ENCODE measurements at regions not wholly inside any gene's neighbourhood (a gene's known extent, or its start where the extent isn't known, plus 50 kb on each side); places are given as distances from the start of the nearest gene placed in this dataset.

DNA sequence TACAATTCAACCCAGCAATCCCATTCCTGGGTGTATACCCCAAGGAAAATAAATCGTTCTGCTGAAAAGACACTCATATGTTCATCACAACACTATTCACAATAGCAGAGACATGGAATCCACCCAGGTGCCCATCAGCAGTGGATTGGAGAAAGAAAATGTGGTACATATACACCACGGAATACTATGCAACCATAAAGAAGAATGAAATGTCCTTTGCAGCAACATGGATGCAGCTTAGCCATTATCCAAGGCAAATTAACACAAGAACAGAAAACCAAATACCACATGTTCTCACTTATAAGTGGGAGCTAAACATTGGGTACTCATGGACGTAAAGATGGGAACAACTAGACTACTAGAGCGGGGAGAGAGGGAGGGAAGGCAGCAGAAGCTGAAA is 207.8 kb downstream of the GATA3 start:
- no peak overlapping the region for H3K27ac ChIP-seq (replicated peaks; ENCODE audit: low read length)
- H3K9me3 ChIP-seq (replicated peaks in 1 of 2; ENCODE audit: control insufficient read depth in 2 of 2, insufficient read depth in 1 of 2, low read depth in 1 of 2, low read length in 2 of 2) = no peaks in the 10 kb centered on the region
- no peak overlapping the region for H2BK5ac ChIP-seq (ENCODE audit: low read length)
- no peak overlapping the region for H4K8ac ChIP-seq (ENCODE audit: low read depth, low read length)
- WGBS, 2 donors (ENCODE audit: extremely low coverage in 2 of 2, insufficient read length in 2 of 2, insufficient replicate concordance in 1 of 2) = no CpG with 5 or more reads among the region's 4 CpGs
- no peak overlapping the region for H2BK15ac ChIP-seq (ENCODE audit: low read length)
- no peak overlapping the region for H2AFZ ChIP-seq (ENCODE audit: low read length)
- H3K79me1 ChIP-seq (ENCODE audit: low read depth, low read length) = no peaks in the 10 kb centered on the region
- no peaks in the 10 kb centered on the region for H3K4me1 ChIP-seq (ENCODE audit: control insufficient read depth in 2 of 2, insufficient read depth in 1 of 2, low read depth in 1 of 2, low read length in 2 of 2)
- H2AK5ac ChIP-seq (ENCODE audit: low read depth, low read length) = no peak overlapping the region
- H4K91ac ChIP-seq (ENCODE audit: low read depth, low read length, poor library complexity) = no peak overlapping the region
- H3K36me3 ChIP-seq (replicated peaks in 1 of 2; ENCODE audit: control insufficient read depth in 2 of 2, insufficient read depth in 2 of 2, low read length in 2 of 2) = no peaks in the 10 kb centered on the region
- H3K27me3 ChIP-seq (ENCODE audit: control insufficient read depth in 3 of 3, insufficient read depth in 3 of 3, low read depth in 1 of 3, low read length in 3 of 3) = no peaks in the 10 kb centered on the region
- DNase-seq (ENCODE audit: low spot score) = no peak
- H2BK12ac ChIP-seq (ENCODE audit: low read length) = no peak overlapping the region
- no peak overlapping the region for H3K14ac ChIP-seq (ENCODE audit: low read length)
- H3K4ac ChIP-seq (ENCODE audit: low read length) = no peak overlapping the region
- H3K4me3 ChIP-seq (ENCODE audit: low read length in 2 of 2) = no peak overlapping the region
- H3K9ac ChIP-seq (ENCODE audit: low read depth, low read length, poor library complexity) = no peak overlapping the region
- H3K4me2 ChIP-seq (ENCODE audit: insufficient read depth, low read length, poor library complexity, severe bottlenecking) = no peak overlapping the region
- H3K23ac ChIP-seq (ENCODE audit: low read depth, low read length, poor library complexity) = no peak overlapping the region
- H3K18ac ChIP-seq (ENCODE audit: low read length) = no peak overlapping the region
- H2BK120ac ChIP-seq (ENCODE audit: low read depth, low read length) = no peak overlapping the region

DNA sequence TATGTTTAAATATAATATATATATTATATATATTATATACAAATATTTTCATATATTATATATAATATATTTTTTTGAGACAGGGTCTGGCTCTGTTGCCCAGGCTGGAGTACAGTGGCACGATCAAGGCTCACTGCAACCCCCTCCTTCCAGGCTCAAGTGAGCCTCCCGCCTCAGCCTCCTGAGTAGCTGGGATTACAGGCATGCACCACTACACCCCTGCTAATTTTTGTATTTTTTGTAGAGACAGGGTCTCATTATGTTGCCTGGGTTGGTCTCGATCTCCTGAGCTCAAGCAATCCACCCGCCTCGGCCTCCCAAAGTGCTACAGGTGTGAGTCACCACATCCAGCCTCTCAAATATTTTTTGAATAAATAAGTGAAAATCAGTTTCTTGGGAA is 215.5 kb downstream of the GATA3 start:
- no peak overlapping the region for H3K23ac ChIP-seq (ENCODE audit: low read depth, low read length, poor library complexity)
- no peak overlapping the region for H3K9ac ChIP-seq (ENCODE audit: low read depth, low read length, poor library complexity)
- no peaks in the 10 kb centered on the region for H3K27me3 ChIP-seq (ENCODE audit: control insufficient read depth in 3 of 3, insufficient read depth in 3 of 3, low read depth in 1 of 3, low read length in 3 of 3)
- no peak overlapping the region for H2BK12ac ChIP-seq (ENCODE audit: low read length)
- H3K4me1 ChIP-seq (ENCODE audit: control insufficient read depth in 2 of 2, insufficient read depth in 1 of 2, low read depth in 1 of 2, low read length in 2 of 2) = no peaks in the 10 kb centered on the region
- no peak overlapping the region for H2AK5ac ChIP-seq (ENCODE audit: low read depth, low read length)
- DNase-seq (ENCODE audit: low spot score) = no peak
- no peak overlapping the region for H2AFZ ChIP-seq (ENCODE audit: low read length)
- H2BK5ac ChIP-seq (ENCODE audit: low read length) = no peak overlapping the region
- H3K18ac ChIP-seq (ENCODE audit: low read length) = no peak overlapping the region
- H4K91ac ChIP-seq (ENCODE audit: low read depth, low read length, poor library complexity) = no peak overlapping the region
- H2BK15ac ChIP-seq (ENCODE audit: low read length) = no peak overlapping the region
- no CpG with 5 or more reads among the region's 5 CpGs for WGBS, 2 donors (ENCODE audit: extremely low coverage in 2 of 2, insufficient read length in 2 of 2, insufficient replicate concordance in 1 of 2)
- H2BK120ac ChIP-seq (ENCODE audit: low read depth, low read length) = no peak overlapping the region
- no peak overlapping the region for H3K4ac ChIP-seq (ENCODE audit: low read length)
- no peak overlapping the region for H3K14ac ChIP-seq (ENCODE audit: low read length)
- no peaks in the 10 kb centered on the region for H3K9me3 ChIP-seq (replicated peaks in 1 of 2; ENCODE audit: control insufficient read depth in 2 of 2, insufficient read depth in 1 of 2, low read depth in 1 of 2, low read length in 2 of 2)
- H3K36me3 ChIP-seq (replicated peaks in 1 of 2; ENCODE audit: control insufficient read depth in 2 of 2, insufficient read depth in 2 of 2, low read length in 2 of 2) = no peaks in the 10 kb centered on the region
- no peaks in the 10 kb centered on the region for H3K79me1 ChIP-seq (ENCODE audit: low read depth, low read length)
- H4K8ac ChIP-seq (ENCODE audit: low read depth, low read length) = no peak overlapping the region
- no peak overlapping the region for H3K4me3 ChIP-seq (ENCODE audit: low read length in 2 of 2)
- H3K27ac ChIP-seq (replicated peaks; ENCODE audit: low read length) = no peak overlapping the region
- H3K4me2 ChIP-seq (ENCODE audit: insufficient read depth, low read length, poor library complexity, severe bottlenecking) = no peak overlapping the region

DNA sequence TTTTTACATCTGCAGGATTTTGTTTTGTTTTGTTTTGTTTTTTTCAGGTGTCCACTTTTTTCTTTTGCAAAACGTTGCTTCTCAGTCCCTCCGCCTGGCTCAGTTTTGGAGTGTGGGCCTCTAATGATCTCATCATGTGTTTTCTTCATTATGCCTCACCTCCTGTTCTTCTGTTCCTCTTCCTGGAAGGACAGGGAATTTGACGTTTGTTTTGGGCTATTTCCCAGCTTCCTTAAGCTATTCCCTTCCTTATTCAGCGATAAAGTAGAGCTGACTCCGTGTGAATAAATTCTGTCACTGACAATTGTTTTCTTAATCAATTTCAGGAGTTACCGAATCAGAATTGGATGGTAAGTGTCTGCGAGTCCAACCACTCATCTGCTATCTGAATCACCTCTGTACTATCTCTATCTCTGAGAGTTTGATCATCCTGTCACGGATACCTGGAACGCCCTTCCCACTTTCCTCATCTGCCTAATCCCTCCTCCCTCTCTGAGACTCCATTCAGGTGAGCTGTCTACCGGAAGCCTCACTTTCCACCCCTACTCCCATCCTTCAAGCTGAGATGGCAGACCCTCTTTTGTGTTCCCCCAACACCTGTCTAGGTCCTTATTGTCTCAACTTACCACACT is 218.4 kb downstream of the GATA3 start:
- Histone ChIP-seq H3K14ac (ENCODE audit: low read length) (no peak overlapping the region), H3K27ac (replicated peaks; ENCODE audit: low read length) (no peak overlapping the region), H2BK12ac (ENCODE audit: low read length) (no peak overlapping the region), H3K23ac (ENCODE audit: low read depth, low read length, poor library complexity) (no peak overlapping the region), H2AFZ (ENCODE audit: low read length) (no peak overlapping the region), H4K91ac (ENCODE audit: low read depth, low read length, poor library complexity) (no peak overlapping the region), H2BK120ac (ENCODE audit: low read depth, low read length) (no peak overlapping the region), H3K18ac (ENCODE audit: low read length) (no peak overlapping the region), H3K4me2 (ENCODE audit: insufficient read depth, low read length, poor library complexity, severe bottlenecking) (no peak overlapping the region), H3K4ac (ENCODE audit: low read length) (no peak overlapping the region), H3K9me3 (replicated peaks in 1 of 2; ENCODE audit: control insufficient read depth in 2 of 2, insufficient read depth in 1 of 2, low read depth in 1 of 2, low read length in 2 of 2) (no peaks in the 10 kb centered on the region), H3K4me1 (ENCODE audit: control insufficient read depth in 2 of 2, insufficient read depth in 1 of 2, low read depth in 1 of 2, low read length in 2 of 2) (no peaks in the 10 kb centered on the region), H2BK5ac (ENCODE audit: low read length) (no peak overlapping the region), H2AK5ac (ENCODE audit: low read depth, low read length) (no peak overlapping the region), H3K4me3 (ENCODE audit: low read length in 2 of 2) (no peak overlapping the region), H4K8ac (ENCODE audit: low read depth, low read length) (no peak overlapping the region), H3K27me3 (ENCODE audit: control insufficient read depth in 3 of 3, insufficient read depth in 3 of 3, low read depth in 1 of 3, low read length in 3 of 3) (no peaks in the 10 kb centered on the region), H3K79me1 (ENCODE audit: low read depth, low read length) (no peaks in the 10 kb centered on the region), H3K36me3 (replicated peaks in 1 of 2; ENCODE audit: control insufficient read depth in 2 of 2, insufficient read depth in 2 of 2, low read length in 2 of 2) (no peaks in the 10 kb centered on the region), H2BK15ac (ENCODE audit: low read length) (no peak overlapping the region), H3K9ac (ENCODE audit: low read depth, low read length, poor library complexity) (no peak overlapping the region)
- DNase-seq (ENCODE audit: low spot score) = no peak
- WGBS, 2 donors (ENCODE audit: extremely low coverage in 2 of 2, insufficient read length in 2 of 2, insufficient replicate concordance in 1 of 2) = no CpG with 5 or more reads among the region's 10 CpGs

DNA sequence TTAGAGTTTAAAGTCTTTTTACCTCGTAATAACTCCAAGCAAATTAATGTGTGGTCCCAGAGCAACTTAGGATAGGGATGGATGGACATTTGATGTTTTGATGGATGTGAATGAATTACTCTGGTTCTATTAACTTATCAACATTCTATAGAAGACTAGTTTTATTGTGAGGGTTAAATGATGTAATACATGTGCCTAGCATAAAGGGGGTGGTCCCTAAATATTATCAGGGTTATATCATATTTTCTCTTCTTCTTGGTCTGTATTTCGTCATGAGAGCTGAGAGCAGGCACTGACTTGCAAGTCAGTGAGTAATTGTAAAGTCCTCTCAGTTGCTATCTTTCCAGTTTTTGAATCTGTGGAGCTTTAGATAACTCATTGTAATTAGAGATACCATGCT is 219.3 kb downstream of the GATA3 start:
- H4K8ac ChIP-seq (ENCODE audit: low read depth, low read length) = no peak overlapping the region
- no peaks in the 10 kb centered on the region for H3K4me1 ChIP-seq (ENCODE audit: control insufficient read depth in 2 of 2, insufficient read depth in 1 of 2, low read depth in 1 of 2, low read length in 2 of 2)
- no peak for DNase-seq (ENCODE audit: low spot score)
- H3K79me1 ChIP-seq (ENCODE audit: low read depth, low read length) = no peaks in the 10 kb centered on the region
- H3K9ac ChIP-seq (ENCODE audit: low read depth, low read length, poor library complexity) = no peak overlapping the region
- no peak overlapping the region for H4K91ac ChIP-seq (ENCODE audit: low read depth, low read length, poor library complexity)
- H3K4me2 ChIP-seq (ENCODE audit: insufficient read depth, low read length, poor library complexity, severe bottlenecking) = no peak overlapping the region
- H2BK120ac ChIP-seq (ENCODE audit: low read depth, low read length) = no peak overlapping the region
- H3K18ac ChIP-seq (ENCODE audit: low read length) = no peak overlapping the region
- H2BK5ac ChIP-seq (ENCODE audit: low read length) = no peak overlapping the region
- no peaks in the 10 kb centered on the region for H3K9me3 ChIP-seq (replicated peaks in 1 of 2; ENCODE audit: control insufficient read depth in 2 of 2, insufficient read depth in 1 of 2, low read depth in 1 of 2, low read length in 2 of 2)
- H3K27ac ChIP-seq (replicated peaks; ENCODE audit: low read length) = no peak overlapping the region
- H2BK12ac ChIP-seq (ENCODE audit: low read length) = no peak overlapping the region
- H2AFZ ChIP-seq (ENCODE audit: low read length) = no peak overlapping the region
- H2AK5ac ChIP-seq (ENCODE audit: low read depth, low read length) = no peak overlapping the region
- H3K36me3 ChIP-seq (replicated peaks in 1 of 2; ENCODE audit: control insufficient read depth in 2 of 2, insufficient read depth in 2 of 2, low read length in 2 of 2) = no peaks in the 10 kb centered on the region
- no peak overlapping the region for H3K4ac ChIP-seq (ENCODE audit: low read length)
- no peak overlapping the region for H2BK15ac ChIP-seq (ENCODE audit: low read length)
- no peak overlapping the region for H3K4me3 ChIP-seq (ENCODE audit: low read length in 2 of 2)
- no peak overlapping the region for H3K14ac ChIP-seq (ENCODE audit: low read length)
- WGBS, 2 donors (ENCODE audit: extremely low coverage in 2 of 2, insufficient read length in 2 of 2, insufficient replicate concordance in 1 of 2) = no CpG with 5 or more reads among the region's 2 CpGs
- H3K23ac ChIP-seq (ENCODE audit: low read depth, low read length, poor library complexity) = no peak overlapping the region
- no peaks in the 10 kb centered on the region for H3K27me3 ChIP-seq (ENCODE audit: control insufficient read depth in 3 of 3, insufficient read depth in 3 of 3, low read depth in 1 of 3, low read length in 3 of 3)

Measured in neuronal stem cell (in vitro differentiated cells).